ENCODE measurements at regions not wholly inside any gene's neighbourhood (a gene's known extent, or its start where the extent isn't known, plus 50 kb on each side); places are given as distances from the start of the nearest gene placed in this dataset.

- no peak for TF ChIP-seq CTCF (conservative IDR thresholded peaks at IDR 0.05)
- TF ChIP-seq EZH2 (IDR thresholded peaks at IDR 0.05; ENCODE audit: low read depth), result no peak
Measured at GRCh38 chr9:89254773-89255125, 56.2 kb upstream of the CKS2 start.
